ENCODE measurements at regions not wholly inside any gene's neighbourhood (a gene's known extent, or its start where the extent isn't known, plus 50 kb on each side); places are given as distances from the start of the nearest gene placed in this dataset.
"Not testable (repeated sequence)": the region's sequence is repeated elsewhere in the genome, so short reads cannot be mapped to it uniquely, and the experiment has no call there.

- DNase-seq (no peak), ATAC-seq (no peak)
Observed at GRCh38 chr12:73158341-73158740, 886.2 kb downstream of the TRHDE start.

GRCh38 chr12:73159954-73160353 is 887.8 kb downstream of the TRHDE start:
- intact Hi-C loops (cut with micrococcal nuclease): no loop called here
- ATAC-seq (no peak), DNase-seq (no peak)

More at GRCh38 chr12:73158341-73158740, 886.2 kb downstream of the TRHDE start:
- intact Hi-C loops (cut with micrococcal nuclease): no loop called here

GRCh38 chr12:73161970-73162369 is 889.8 kb downstream of the TRHDE start:
- intact Hi-C loops (cut with micrococcal nuclease): no loop called here
- ATAC-seq (no peak), DNase-seq (no peak)

GRCh38 chr12:73180734-73181133 is 908.6 kb downstream of the TRHDE start:
- intact Hi-C loops (cut with micrococcal nuclease): no loop called here
- DNase-seq (no peak), ATAC-seq (no peak)

- DNase-seq (no peak), ATAC-seq (no peak)
- intact Hi-C loops (cut with micrococcal nuclease): no loop called here
Observed at GRCh38 chr12:73181244-73181643, 909.1 kb downstream of the TRHDE start.

GRCh38 chr12:73185403-73185802 is 913.2 kb downstream of the TRHDE start:
- intact Hi-C loops (cut with micrococcal nuclease): no loop called here
- ATAC-seq (no peak), DNase-seq (no peak)

GRCh38 chr12:73186272-73186671 is 914.1 kb downstream of the TRHDE start:
- DNase-seq: no peak
- intact Hi-C loops (cut with micrococcal nuclease): no loop called here
- ATAC-seq: no peak

- intact Hi-C loops (cut with micrococcal nuclease): no loop called here
- ATAC-seq: no peak
- no peak for DNase-seq
Observed at GRCh38 chr12:73187765-73188164, 915.6 kb downstream of the TRHDE start.

GRCh38 chr12:73210548-73211204 is 938.5 kb downstream of the TRHDE start:
- intact Hi-C loops (cut with micrococcal nuclease): no loop called here
- DNase-seq (no peak), ATAC-seq (no peak)

- intact Hi-C loops (cut with micrococcal nuclease): no loop called here
- DNase-seq: no peak
- no peak for ATAC-seq
Observed at GRCh38 chr12:73220951-73221350, 948.8 kb downstream of the TRHDE start.

GRCh38 chr12:73221398-73221797 is 949.2 kb downstream of the TRHDE start:
- DNase-seq: no peak
- intact Hi-C loops (cut with micrococcal nuclease): no loop called here
- no peak for ATAC-seq

- intact Hi-C loops (cut with micrococcal nuclease): no loop called here
- ATAC-seq (no peak), DNase-seq (no peak)
Observed at GRCh38 chr12:73221836-73222235, 949.7 kb downstream of the TRHDE start.

GRCh38 chr12:73225371-73225937 is 953.3 kb downstream of the TRHDE start:
- DNase-seq (no peak), ATAC-seq (no peak)
- intact Hi-C loops (cut with micrococcal nuclease): no loop called here

GRCh38 chr12:73225941-73226340 is 953.8 kb downstream of the TRHDE start:
- intact Hi-C loops (cut with micrococcal nuclease): no loop called here
- DNase-seq: no peak
- no peak for ATAC-seq

GRCh38 chr12:73226593-73226992 is 954.4 kb downstream of the TRHDE start:
- DNase-seq (no peak), ATAC-seq (no peak)
- intact Hi-C loops (cut with micrococcal nuclease): no loop called here

GRCh38 chr12:73228828-73229227 is 956.7 kb downstream of the TRHDE start:
- intact Hi-C loops (cut with micrococcal nuclease); ATAC-seq; DNase-seq: not testable (repeated sequence)

- ATAC-seq: no peak
- DNase-seq: no peak
- intact Hi-C loops (cut with micrococcal nuclease): no loop called here
Observed at GRCh38 chr12:73235387-73235786, 963.2 kb downstream of the TRHDE start.

GRCh38 chr12:73240110-73240509 is 967.9 kb downstream of the TRHDE start:
- ATAC-seq: no peak
- intact Hi-C loops (cut with micrococcal nuclease): no loop called here
- no peak for DNase-seq

GRCh38 chr12:73262788-73263381 is 990.7 kb downstream of the TRHDE start:
- intact Hi-C loops (cut with micrococcal nuclease): no loop called here
- DNase-seq (no peak), ATAC-seq (no peak)

GRCh38 chr12:73266206-73266605 is 994.0 kb downstream of the TRHDE start:
- intact Hi-C loops (cut with micrococcal nuclease): no loop called here
- no peak for ATAC-seq
- no peak for DNase-seq

- intact Hi-C loops (cut with micrococcal nuclease): no loop called here
- DNase-seq: no peak
Observed at GRCh38 chr12:73274976-73275375, 1002.8 kb downstream of the TRHDE start.

More at GRCh38 chr12:73274976-73275375, 1002.8 kb downstream of the TRHDE start:
- no peak for ATAC-seq
